ENCODE measurements at regions not wholly inside any gene's neighbourhood (a gene's known extent, or its start where the extent isn't known, plus 50 kb on each side); places are given as distances from the start of the nearest gene placed in this dataset.

GRCh38 chr4:66556651-66557278, 886.5 kb upstream of the EPHA5 start:
- TF ChIP-seq CTCF (IDR thresholded peaks at IDR 0.05; ENCODE audit: insufficient read depth, low read length) (no peak), REST (IDR thresholded peaks at IDR 0.05; ENCODE audit: insufficient replicate concordance, low read depth) (no peak), POLR2AphosphoS5 (IDR thresholded peaks at IDR 0.05; ENCODE audit: low read depth) (no peak), SPI1 (IDR thresholded peaks at IDR 0.05; ENCODE audit: borderline replicate concordance, low read depth) (no peak), GABPA (IDR thresholded peaks at IDR 0.05; ENCODE audit: low read depth) (no peak)

All from HL-60 (cell line).